RWPE1 (cell line): ENCODE measurements at regions not wholly inside any gene's neighbourhood (a gene's known extent, or its start where the extent isn't known, plus 50 kb on each side); places are given as distances from the start of the nearest gene placed in this dataset.
"Not testable (repeated sequence)": the region's sequence is repeated elsewhere in the genome, so short reads cannot be mapped to it uniquely, and the experiment has no call there.

ENCODE experiments used
- CTCF ChIA-PET: fragments of 350-600 bp; sonication (Branson Sonifier 250); formaldehyde crosslinking; extraction: SDS; loops from one replicate; lab custom pipeline; 2021; lab: Yijun Ruan, JAX
- POLR2A ChIA-PET: fragments of 400-600 bp; formaldehyde crosslinking; extraction: SDS; loops from one replicate; lab custom pipeline; 2020; ENCODE audit warnings: antibody characterized with exemption; ENCODE audit not compliant: low non-redundant PET; lab: Yijun Ruan, JAX
- DNase-seq: peaks from one replicate; pipeline ENCODE4 v3.0.0; 2012; ENCODE audit warnings: low spot score
- H3K27ac ChIP-seq: fragments of 450-650 bp; 2 replicates; pipeline ENCODE4 v1.5.1; 2017
- CTCF ChIP-seq: fragments of 450-650 bp; conservative IDR thresholded peaks from 2 replicates; pipeline ENCODE4 v1.5.1; 2017; ENCODE audit warnings: low read depth, mild to moderate bottlenecking

- no peak overlapping the region for H3K27ac ChIP-seq
- CTCF ChIA-PET, result no interaction called here
- POLR2A ChIA-PET, result no interaction called here
- no peak for TF ChIP-seq CTCF
- no peak for DNase-seq
These were observed 121.0 kb upstream of the CCDC180 start for GRCh38 chr9:97186493-97186892.

GRCh38 chr9:97182532-97182931 lies 124.9 kb upstream of the CCDC180 start:
- H3K27ac ChIP-seq, POLR2A ChIA-PET, DNase-seq, CTCF ChIA-PET: not testable (repeated sequence)

DNA sequence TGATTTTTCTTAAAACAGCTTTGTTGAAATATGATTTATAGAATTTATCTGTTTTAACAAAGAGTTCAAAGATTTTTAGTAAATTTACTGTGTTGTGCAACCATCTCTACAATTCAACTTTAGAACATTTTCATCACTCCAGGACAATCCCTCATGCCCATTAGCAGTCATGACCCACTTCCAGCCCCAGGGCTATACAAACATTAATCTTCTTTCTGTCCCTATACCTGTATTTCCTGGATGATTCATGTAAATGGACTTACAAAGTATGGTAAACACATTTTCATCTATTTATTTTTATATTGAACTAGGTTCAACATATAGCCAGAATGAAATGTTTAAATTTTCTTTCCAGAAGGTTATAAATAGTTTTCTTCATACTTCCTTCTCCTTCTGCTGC lies 127.8 kb upstream of the CCDC180 start:
- CTCF ChIA-PET, result no interaction called here
- POLR2A ChIA-PET, result no interaction called here
- no peak overlapping the region for H3K27ac ChIP-seq
- no peak for TF ChIP-seq CTCF
- peak; percentile 72 for DNase-seq

DNA sequence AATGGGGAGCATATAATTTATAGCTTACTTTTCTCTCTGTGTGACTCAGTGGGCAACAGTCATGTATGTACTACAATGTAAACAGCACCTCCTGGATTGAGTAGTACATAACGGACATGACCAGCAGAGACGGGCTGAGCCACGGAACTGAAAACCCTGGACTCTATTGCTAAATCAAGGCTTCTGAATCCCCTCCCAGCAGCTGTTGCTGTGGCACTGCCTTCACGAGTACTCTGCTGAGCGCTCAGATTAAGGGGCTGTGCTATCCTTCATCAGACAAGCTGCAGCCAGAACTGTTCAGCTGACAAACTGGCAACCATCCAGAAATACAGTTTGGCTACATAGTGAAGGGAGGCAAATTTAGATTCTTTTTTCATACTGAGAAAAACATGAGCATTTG lies 131.3 kb upstream of the CCDC180 start:
- TF ChIP-seq CTCF, result no peak
- no peak overlapping the region for H3K27ac ChIP-seq
- no peak for DNase-seq
- ChIA-PET CTCF (interaction anchor here (0.5 kb wide), 1 partner anchor 434 kb away, joined by 3 read pairs; no protein-coding TSS in a partner anchor), POLR2A (no interaction called here)

GRCh38 chr9:97168174-97168573 lies 129.2 kb upstream of the CTSV start:
- DNase-seq, H3K27ac ChIP-seq, CTCF ChIA-PET, POLR2A ChIA-PET: not testable (repeated sequence)

DNA sequence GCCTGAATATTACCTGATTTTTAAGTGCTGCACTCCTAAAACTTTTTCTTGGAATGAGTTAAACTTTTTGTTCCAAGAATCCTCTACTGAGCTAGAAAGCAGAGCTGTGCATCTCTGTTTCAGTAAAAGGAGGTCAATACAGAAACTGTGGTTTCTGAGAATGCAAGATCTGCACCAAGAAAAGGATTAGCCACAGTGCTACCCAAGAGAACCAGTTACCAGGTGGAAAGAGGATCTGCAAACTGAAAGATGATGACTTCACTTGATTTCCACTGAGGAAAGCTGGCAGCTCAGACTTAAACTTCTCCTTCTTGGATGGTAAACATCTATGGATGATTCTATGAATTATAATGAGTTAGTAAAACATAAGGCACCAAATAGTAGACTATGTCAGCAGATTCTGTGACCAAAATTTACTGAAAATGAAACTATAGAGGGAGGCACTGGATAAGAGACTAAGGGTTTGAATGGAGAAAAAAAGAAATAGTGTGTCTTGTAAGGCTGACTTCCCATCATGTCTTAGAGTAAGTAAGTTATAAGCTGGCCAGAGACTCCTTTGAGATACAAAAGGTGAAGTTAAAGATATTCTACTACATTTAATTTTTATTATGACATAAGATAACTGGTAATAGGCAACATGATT lies 127.7 kb upstream of the CTSV start:
- DNase-seq, POLR2A ChIA-PET, CTCF ChIA-PET, H3K27ac ChIP-seq: not testable (repeated sequence)

GRCh38 chr9:97160255-97160654 lies 121.3 kb upstream of the CTSV start:
- ChIA-PET POLR2A (no interaction called here), CTCF (interaction anchor here (1.0 kb wide), 1 partner anchor 303 kb away, joined by 5 read pairs; no protein-coding TSS in a partner anchor)
- H3K27ac ChIP-seq, result no peak overlapping the region
- TF ChIP-seq CTCF, result no peak
- no peak for DNase-seq

- CTCF ChIA-PET, DNase-seq, H3K27ac ChIP-seq, POLR2A ChIA-PET: not testable (repeated sequence)
These were observed 119.8 kb upstream of the CTSV start for GRCh38 chr9:97158722-97159121.

DNA sequence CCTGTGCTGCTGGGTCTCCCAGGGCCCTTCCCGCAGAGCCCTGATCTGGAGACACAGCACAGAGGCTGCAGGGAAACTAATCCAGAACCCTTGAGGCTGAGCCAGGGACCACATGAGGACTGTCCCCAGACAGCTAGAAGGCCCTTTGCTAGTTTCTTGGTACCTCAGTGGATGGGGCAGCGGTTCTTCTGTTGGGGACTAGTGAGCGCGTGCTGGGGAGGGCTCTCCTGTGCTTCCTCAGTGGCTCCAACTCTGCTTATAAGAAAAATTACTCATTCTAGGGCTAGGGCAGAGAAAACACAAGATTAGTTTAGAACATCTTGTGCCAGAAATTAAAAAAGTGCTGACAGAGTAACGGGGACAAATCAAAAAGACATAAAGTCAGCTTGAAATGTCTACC lies 116.5 kb upstream of the CTSV start:
- CTCF ChIA-PET, H3K27ac ChIP-seq, DNase-seq, POLR2A ChIA-PET: not testable (repeated sequence)
